Left ventricle myocardium inferior (tissue), 1 donor: ENCODE measurements at regions not wholly inside any gene's neighbourhood (a gene's known extent, or its start where the extent isn't known, plus 50 kb on each side); places are given as distances from the start of the nearest gene placed in this dataset.

Source experiments
- DNase-seq: peaks from one replicate; pipeline ENCODE4 v3.0.0-alpha.2; 2020
- H3K27ac ChIP-seq: fragments of 200-600 bp; replicated peaks from 2 replicates; pipeline ENCODE4 v1.8.0; 2021
- H3K27me3 ChIP-seq: fragments of 200-600 bp; 2 replicates; pipeline ENCODE4 v1.8.0; 2021; ENCODE audit warnings: low read depth
- H3K36me3 ChIP-seq: fragments of 200-600 bp; 2 replicates; pipeline ENCODE4 v1.8.0; 2021
- H3K4me1 ChIP-seq: fragments of 200-600 bp; 2 replicates; pipeline ENCODE4 v1.8.0; 2021
- H3K4me3 ChIP-seq: fragments of 200-600 bp; 2 replicates; pipeline ENCODE4 v1.8.0; 2021; ENCODE audit warnings: mild to moderate bottlenecking, moderate library complexity
- H3K9me3 ChIP-seq: fragments of 200-600 bp; replicated peaks from 2 replicates; pipeline ENCODE4 v1.8.0; 2021
- intact Hi-C: fragments of 100-400 bp; cut with micrococcal nuclease; formaldehyde crosslinking; loops from one replicate; pipeline ENCODE4 v1.11.0; 2022
- TF ChIP-seq, protein P1 (sequence below): fragments of 200-600 bp; IDR thresholded peaks from 2 replicates; pipeline ENCODE4 v1.8.0; 2021; ENCODE audit warnings: antibody characterized with exemption, mild to moderate bottlenecking, borderline replicate concordance
- donor health status: DM: no; HTN: yes; CAD: no; lungs with severe emphysema.

DNA sequence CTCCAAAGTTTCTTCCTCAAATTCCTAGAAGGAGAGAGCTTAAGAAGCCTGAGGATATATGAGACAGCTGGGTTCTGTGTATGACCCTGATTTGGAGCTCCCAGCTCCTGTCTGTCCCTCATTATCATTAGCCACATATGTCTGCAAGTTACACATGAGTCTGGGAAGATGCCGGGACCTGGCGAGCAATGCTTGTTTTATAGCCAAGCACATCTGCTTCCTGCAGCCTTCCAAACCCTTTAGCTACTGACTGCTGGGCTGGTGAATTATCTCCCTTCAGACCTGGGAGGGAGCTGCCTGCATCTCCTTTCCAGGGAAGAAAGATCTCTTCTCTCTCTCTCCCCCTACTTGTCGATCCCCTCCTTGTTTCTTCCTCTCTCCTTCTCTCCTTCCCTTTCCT lies 556.7 kb upstream of the BOD1L1 start:
- H3K36me3 ChIP-seq: no peaks in the 10 kb centered on the region
- TF ChIP-seq, protein P1, sequence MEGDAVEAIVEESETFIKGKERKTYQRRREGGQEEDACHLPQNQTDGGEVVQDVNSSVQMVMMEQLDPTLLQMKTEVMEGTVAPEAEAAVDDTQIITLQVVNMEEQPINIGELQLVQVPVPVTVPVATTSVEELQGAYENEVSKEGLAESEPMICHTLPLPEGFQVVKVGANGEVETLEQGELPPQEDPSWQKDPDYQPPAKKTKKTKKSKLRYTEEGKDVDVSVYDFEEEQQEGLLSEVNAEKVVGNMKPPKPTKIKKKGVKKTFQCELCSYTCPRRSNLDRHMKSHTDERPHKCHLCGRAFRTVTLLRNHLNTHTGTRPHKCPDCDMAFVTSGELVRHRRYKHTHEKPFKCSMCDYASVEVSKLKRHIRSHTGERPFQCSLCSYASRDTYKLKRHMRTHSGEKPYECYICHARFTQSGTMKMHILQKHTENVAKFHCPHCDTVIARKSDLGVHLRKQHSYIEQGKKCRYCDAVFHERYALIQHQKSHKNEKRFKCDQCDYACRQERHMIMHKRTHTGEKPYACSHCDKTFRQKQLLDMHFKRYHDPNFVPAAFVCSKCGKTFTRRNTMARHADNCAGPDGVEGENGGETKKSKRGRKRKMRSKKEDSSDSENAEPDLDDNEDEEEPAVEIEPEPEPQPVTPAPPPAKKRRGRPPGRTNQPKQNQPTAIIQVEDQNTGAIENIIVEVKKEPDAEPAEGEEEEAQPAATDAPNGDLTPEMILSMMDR: no peak
- H3K4me3 ChIP-seq: no peak overlapping the region
- DNase-seq: peak; percentile 33
- intact Hi-C loops: no loop called here
- H3K9me3 ChIP-seq: no peaks in the 10 kb centered on the region
- H3K4me1 ChIP-seq: peaks cover 19% of the 10 kb centered on the region
- H3K27me3 ChIP-seq: no peaks in the 10 kb centered on the region
- H3K27ac ChIP-seq: no peak overlapping the region

DNA sequence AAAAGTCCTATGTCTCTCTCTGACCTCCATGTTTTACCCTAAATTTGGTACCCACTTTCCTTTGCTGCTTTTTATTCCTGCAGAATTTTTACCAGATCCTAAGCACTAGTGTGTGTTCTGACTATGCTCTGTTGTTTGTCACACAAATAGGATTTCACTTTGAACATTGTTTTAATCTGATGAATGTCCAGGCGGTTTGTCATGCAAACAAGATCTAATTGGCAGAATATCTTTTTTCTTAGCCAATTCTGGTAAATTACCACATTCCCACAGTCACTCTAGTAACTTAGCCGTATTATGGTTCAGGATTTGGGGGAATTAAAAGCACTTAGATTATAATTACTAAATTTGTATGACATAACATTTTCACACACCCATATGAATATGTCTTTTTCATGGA lies 557.2 kb upstream of the BOD1L1 start:
- no peaks in the 10 kb centered on the region for H3K27me3 ChIP-seq
- H3K4me3 ChIP-seq: no peak overlapping the region
- H3K4me1 ChIP-seq: peaks cover 19% of the 10 kb centered on the region
- H3K36me3 ChIP-seq: no peaks in the 10 kb centered on the region
- no peaks in the 10 kb centered on the region for H3K9me3 ChIP-seq
- DNase-seq: no peak
- H3K27ac ChIP-seq: no peak overlapping the region
- TF ChIP-seq, protein P1: no peak
- intact Hi-C loops: no loop called here

DNA sequence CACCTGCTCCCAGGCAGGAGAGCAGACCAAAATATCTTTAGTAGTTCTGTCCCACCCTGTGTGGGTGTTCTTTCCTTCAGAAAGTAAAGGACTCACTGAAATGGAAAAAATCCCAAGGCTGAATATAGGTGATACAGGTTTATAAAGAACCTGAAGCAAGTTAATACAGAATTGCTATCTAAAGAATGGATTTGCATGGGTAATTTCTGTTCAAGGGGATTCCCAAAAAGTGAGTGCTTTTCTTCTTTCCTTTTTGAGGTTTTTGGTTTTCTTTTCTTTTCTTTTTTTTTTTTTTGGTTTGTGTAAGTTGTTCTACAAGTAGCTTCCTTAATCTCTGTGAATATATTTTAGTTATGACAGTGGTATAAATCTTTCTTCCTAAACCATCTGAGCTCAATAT lies 560.7 kb upstream of the BOD1L1 start:
- DNase-seq: no peak

DNA sequence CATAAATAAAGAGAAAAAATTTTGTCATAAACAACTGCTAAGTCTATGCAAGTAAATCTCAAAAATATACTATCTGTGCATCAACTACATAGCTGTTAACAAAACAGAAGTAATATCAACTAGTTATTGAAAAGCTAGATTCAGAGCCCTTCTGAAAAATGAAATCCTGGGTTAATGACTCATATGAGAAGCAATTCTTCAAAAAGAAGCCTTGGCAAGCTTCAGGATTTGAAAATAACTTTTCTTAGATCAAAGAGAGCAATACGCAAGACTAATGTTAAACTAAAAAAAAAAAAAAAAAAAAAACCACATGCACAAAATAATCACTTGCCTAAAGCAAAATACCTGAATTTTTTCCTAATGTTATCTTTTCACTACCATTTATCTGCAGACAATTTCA lies 566.1 kb upstream of the BOD1L1 start:
- Histone ChIP-seq H3K4me3 (no peak overlapping the region), H3K27ac (no peak overlapping the region), H3K36me3 (no peaks in the 10 kb centered on the region), H3K27me3 (no peaks in the 10 kb centered on the region), H3K4me1 (no peaks in the 10 kb centered on the region), H3K9me3 (no peaks in the 10 kb centered on the region)
- no peak for DNase-seq
- intact Hi-C loops: no loop called here
- TF ChIP-seq, protein P1: no peak

More for the DNA sequence above, 560.7 kb upstream of the BOD1L1 start:
- intact Hi-C loops: no loop called here
- no peaks in the 10 kb centered on the region for H3K36me3 ChIP-seq
- TF ChIP-seq, protein P1: no peak
- no peaks in the 10 kb centered on the region for H3K27me3 ChIP-seq
- no peak overlapping the region for H3K4me3 ChIP-seq
- H3K27ac ChIP-seq: no peak overlapping the region
- no peaks in the 10 kb centered on the region for H3K9me3 ChIP-seq
- peaks cover 11% of the 10 kb centered on the region for H3K4me1 ChIP-seq

DNA sequence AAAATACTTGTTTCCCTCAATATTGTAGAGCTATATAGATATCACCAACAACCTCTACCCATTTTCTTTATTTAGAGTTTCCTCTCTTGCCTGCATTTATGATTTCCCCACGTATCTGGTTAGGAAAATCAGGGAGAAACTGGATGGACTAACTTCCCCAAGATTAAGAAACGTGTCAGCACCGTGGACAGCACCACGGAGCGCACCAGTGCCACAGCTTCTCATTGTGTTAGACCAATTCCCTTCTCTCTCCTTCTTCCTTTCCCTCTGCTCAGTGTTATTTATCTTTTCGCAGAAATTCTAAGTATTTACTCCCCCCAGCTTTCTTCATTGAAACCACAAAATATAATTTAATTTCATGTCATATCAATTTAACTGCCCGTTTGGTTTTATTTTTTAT lies 568.6 kb upstream of the BOD1L1 start:
- H3K4me3 ChIP-seq: no peak overlapping the region
- peak; percentile 46 for DNase-seq
- no peaks in the 10 kb centered on the region for H3K36me3 ChIP-seq
- H3K4me1 ChIP-seq: no peaks in the 10 kb centered on the region
- H3K27me3 ChIP-seq: no peaks in the 10 kb centered on the region
- intact Hi-C loops: no loop called here
- no peaks in the 10 kb centered on the region for H3K9me3 ChIP-seq
- TF ChIP-seq, protein P1: no peak
- no peak overlapping the region for H3K27ac ChIP-seq
